Activated CD4-positive, alpha-beta T cell treated with anti-CD3 and anti-CD28 coated beads for 4 hours (primary cell): ENCODE measurements at regions not wholly inside any gene's neighbourhood (a gene's known extent, or its start where the extent isn't known, plus 50 kb on each side); places are given as distances from the start of the nearest gene placed in this dataset.

Experiments
- DNase-seq, 2 donors: peaks; one replicate each; pipeline ENCODE4 v3.0.0-alpha.2; 2020

GRCh38 chr18:45274026-45274425 is 341.2 kb upstream of the SLC14A2 start:
- no peak for DNase-seq

GRCh38 chr18:45275367-45276113 is 339.7 kb upstream of the SLC14A2 start:
- peak in 1 of 2 donors; percentile 3 for DNase-seq

- no peak for DNase-seq
These were observed 338.4 kb upstream of the SLC14A2 start for GRCh38 chr18:45276878-45277277.

- DNase-seq = no peak
These were observed 337.4 kb upstream of the SLC14A2 start for GRCh38 chr18:45277908-45278307.

GRCh38 chr18:45280481-45281276 is 334.6 kb upstream of the SLC14A2 start:
- no peak for DNase-seq

- DNase-seq = no peak
These were observed 333.0 kb upstream of the SLC14A2 start for GRCh38 chr18:45282101-45282812.

- DNase-seq = no peak
These were observed 331.1 kb upstream of the SLC14A2 start for GRCh38 chr18:45284174-45284573.

GRCh38 chr18:45284851-45285250 is 330.4 kb upstream of the SLC14A2 start:
- no peak for DNase-seq

- DNase-seq = no peak
These were observed 330.0 kb upstream of the SLC14A2 start for GRCh38 chr18:45285251-45285650.

GRCh38 chr18:45286431-45286830 is 328.8 kb upstream of the SLC14A2 start:
- no peak for DNase-seq

- no peak for DNase-seq
These were observed 327.7 kb upstream of the SLC14A2 start for GRCh38 chr18:45287531-45287930.

GRCh38 chr18:45290364-45290763 is 324.9 kb upstream of the SLC14A2 start:
- no peak for DNase-seq

GRCh38 chr18:45291621-45292615 is 323.4 kb upstream of the SLC14A2 start:
- DNase-seq = no peak

GRCh38 chr18:45295388-45295787 is 319.9 kb upstream of the SLC14A2 start:
- DNase-seq = no peak

- no peak for DNase-seq
These were observed 316.3 kb upstream of the SLC14A2 start for GRCh38 chr18:45298986-45299385.

GRCh38 chr18:45303026-45303425 is 312.2 kb upstream of the SLC14A2 start:
- DNase-seq = no peak

- DNase-seq = no peak
These were observed 310.7 kb upstream of the SLC14A2 start for GRCh38 chr18:45304558-45304957.

GRCh38 chr18:45312555-45313126 is 302.6 kb upstream of the SLC14A2 start:
- DNase-seq = no peak

GRCh38 chr18:45316127-45316526 is 299.1 kb upstream of the SLC14A2 start:
- DNase-seq = no peak

GRCh38 chr18:45317948-45318640 is 297.2 kb upstream of the SLC14A2 start:
- no peak for DNase-seq

GRCh38 chr18:45320724-45321123 is 294.6 kb upstream of the SLC14A2 start:
- DNase-seq = no peak
